ENCODE measurements at regions not wholly inside any gene's neighbourhood (a gene's known extent, or its start where the extent isn't known, plus 50 kb on each side); places are given as distances from the start of the nearest gene placed in this dataset.

DNA sequence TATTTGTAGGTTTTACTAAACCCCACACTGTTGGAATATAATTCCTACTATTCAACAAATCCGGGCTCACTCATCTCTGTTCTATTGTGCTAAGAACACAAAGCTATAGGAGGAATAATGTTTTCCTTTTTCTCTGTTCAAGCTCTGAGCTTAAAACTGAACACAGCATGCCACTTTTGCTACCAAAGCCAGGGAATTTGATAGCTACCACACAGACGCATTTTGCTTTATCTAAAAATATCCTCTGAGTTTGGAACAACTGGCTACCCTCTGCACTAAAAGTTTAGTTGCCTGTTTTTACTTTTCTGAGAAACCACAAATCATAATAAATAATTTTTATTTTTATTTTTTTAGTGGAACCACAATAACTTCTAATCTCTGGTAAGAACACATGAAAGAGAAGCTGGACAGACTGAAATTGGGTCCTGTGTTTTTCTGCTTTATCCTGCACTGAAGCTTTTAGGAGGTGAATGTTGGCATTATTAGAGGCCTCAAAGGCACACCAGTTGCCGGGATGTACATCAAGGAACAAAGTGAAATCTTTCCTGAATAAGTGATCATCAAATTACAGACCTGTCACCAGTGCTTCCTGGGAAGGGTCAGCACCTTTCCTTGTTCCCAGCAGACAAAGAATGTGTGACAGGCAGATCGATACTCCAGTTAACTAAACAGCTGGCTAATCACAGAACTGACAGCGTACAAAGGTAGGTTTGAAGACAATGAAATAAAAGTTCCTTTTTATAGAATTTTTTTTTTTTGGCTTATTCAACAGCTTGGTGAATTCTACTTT lies 523.2 kb upstream of the TENM4 start:
- DNase-seq, result no peak

DNA sequence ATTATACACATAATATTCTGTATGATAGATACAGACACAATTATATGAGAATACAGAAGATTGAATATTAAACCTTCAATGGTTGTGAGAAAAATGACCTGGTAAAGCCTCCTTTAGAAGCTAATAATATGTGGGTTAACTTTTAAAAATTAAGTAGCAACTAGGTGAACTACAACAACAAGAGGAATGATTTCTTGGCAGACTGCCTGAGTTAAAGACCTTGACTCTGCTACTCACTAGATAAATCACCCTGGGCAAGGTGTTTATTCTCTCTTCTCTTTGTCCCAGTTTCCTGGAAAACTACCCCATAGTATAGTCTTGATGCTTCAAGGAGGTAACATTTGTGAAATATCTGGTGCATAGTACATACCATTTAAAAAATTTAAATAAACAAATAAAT lies 519.6 kb upstream of the TENM4 start:
- no peak for DNase-seq

DNA sequence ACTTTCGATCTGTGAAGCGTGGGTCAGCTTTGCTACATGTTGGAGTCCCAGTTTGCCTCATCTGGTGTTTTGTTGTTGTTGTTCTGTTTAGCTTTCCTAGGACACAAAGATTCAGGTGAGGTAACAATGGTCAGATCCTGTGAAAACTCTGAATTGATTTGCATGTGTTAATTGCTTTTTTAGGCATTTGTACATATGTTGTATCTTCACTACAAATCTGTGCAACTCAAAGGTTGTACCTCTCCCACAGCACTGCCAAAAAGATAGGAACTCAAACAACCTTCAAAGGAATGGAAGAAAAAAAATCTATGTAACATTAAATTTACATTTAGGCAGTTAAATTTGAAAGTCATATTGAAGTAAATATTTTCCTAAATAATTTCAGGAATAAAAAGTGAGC lies 518.5 kb upstream of the TENM4 start:
- DNase-seq, result no peak

DNA sequence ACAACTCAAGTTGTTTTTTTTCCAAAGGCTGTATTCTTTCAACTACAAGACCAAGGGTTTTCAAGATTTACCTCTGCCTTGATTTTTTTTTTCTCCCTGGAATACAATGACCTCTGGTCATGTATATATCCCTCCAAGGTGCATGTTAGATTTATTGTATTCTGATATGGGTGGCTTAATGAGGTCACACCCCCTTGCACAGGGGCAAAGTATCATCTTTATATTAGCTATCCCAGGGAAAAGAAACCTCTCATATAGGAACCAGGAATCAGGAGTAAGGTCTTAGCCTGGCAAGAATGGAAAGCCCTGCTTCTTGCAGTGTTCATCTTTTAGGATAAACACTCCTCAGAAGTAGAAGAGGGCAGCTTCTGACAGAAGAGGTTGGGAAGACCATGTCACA lies 516.9 kb upstream of the TENM4 start:
- DNase-seq, result no peak

DNA sequence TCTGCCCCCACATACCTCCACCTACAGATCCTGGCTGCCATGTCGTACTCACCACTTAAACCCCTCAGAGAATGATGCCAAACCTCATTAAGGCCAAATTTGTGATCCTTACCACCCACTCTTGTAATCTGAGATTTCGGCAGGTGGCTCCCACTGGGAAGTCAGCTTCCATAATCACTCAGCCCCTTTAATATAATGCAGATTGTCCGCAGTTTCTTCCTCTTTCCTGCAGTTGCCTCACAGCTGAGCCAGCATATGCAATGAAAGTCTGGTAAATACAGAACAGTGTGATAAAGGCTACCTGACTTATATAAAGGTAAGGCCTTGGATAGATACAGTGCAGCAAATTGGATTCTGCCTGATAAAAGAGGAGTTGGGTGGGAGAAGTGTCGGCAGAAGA lies 515.2 kb upstream of the TENM4 start:
- DNase-seq, result peak in 1 of 2 experiments; percentile 26

DNA sequence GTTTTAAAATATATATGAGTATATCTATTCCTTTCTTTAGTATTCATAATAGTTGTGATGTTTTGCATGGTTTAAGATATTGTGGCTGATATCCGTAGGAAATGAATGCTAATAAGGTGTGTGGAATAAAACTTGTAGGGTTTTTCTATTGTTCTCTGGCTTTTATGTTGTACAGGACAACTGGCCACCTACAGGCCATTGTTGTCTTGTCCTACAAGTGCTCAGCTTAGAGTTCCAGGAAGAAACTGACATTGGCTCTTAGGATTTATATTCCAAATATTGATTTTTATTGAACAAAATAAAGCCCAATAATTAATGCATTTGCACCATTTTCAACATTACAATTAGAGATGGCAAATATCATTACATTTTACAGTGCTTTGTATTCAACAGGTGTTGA lies 512.8 kb upstream of the TENM4 start:
- no peak for DNase-seq

DNA sequence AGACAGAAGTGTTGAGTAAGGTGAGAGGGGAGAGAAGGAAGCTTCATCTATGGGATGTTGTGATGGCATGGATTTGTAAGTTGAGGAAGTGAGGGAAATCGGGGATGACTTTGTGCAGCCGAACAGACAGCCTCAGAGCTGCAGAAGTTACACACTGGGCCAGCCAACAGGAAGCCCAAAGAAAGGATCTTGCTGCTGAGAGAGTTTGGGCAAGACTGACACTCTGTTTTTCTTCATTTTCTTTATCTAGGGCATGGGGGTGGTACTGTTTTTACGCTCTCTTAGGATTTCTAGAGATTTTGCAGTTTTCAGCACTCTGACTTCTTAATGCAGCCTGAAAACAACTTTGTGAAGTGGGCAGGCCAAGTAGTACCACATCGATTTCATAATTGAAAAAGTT lies 509.9 kb upstream of the TENM4 start:
- DNase-seq, result no peak

DNA sequence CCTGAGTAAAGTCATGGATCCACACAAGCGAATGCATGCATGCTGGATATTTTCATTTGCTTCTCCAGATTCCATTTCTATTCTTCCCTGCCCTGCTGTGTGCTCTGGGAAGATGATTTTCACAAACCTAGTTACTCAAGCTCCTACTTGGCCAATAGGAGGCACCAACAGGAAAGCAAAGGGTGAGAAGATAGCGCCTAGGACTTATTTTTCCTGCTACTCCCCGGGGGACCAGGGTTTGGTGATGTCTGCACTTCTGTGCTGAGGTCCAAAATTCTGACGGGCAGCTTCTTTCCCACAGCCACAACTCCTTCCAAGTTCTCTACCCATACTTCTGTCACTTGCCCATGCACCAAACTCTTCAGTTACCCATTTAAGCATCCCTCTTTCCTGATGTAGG lies 509.3 kb upstream of the TENM4 start:
- DNase-seq, result no peak

DNA sequence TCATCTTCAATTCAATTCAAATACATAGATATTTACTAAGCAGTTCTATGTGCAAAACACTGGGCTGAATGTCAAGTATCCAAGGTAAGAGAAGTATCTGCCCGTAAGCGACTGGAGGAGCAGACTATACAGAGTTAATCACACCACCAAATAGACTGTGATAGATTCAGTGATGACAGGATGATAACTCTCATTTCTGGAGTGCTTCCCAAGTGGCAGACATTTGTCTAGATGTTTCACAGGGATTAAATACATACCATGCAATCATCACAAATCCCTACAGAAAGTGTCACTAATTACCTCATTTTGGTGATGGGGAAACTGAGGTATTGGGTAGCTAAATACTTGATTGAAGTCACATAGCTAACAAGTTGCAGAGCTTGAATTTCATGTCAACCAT lies 508.7 kb upstream of the TENM4 start:
- DNase-seq, result no peak

DNA sequence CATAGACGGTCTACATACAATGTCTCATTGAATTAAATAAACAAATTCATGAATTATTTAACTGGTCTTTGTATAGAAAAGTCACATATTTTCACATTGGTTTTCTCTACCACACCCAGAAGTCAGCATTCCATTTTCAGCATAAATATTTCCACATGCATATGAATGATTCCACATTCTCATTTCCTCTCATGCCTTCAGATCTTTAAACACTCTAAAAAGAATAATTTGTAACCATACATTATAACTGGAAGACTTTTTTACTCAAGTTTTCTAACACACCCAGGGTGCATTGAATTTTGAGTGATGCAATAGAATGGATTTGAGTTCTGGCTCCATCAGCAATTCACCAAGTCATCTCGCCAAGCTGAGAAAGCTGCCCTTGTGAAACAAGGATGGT lies 501.8 kb upstream of the TENM4 start:
- no peak for DNase-seq

DNA sequence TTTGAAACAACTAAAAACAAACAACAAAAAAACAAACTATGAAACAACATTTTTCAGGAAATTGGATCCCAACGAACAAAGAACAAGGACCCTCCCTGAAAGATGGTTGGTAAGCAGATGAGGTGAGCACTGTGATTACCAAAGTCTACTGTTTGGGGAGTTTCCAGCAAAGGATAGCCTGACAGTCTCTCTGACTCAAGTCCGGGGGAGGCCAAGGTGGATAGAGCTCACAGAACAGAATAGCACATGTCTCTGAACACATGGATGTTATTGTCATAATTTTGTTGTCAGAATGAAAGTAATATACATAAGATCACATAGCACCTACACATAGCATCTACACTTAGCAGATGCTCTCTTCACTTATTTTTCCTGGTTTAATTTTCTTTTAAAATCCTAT lies 501.3 kb upstream of the TENM4 start:
- no peak for DNase-seq

DNA sequence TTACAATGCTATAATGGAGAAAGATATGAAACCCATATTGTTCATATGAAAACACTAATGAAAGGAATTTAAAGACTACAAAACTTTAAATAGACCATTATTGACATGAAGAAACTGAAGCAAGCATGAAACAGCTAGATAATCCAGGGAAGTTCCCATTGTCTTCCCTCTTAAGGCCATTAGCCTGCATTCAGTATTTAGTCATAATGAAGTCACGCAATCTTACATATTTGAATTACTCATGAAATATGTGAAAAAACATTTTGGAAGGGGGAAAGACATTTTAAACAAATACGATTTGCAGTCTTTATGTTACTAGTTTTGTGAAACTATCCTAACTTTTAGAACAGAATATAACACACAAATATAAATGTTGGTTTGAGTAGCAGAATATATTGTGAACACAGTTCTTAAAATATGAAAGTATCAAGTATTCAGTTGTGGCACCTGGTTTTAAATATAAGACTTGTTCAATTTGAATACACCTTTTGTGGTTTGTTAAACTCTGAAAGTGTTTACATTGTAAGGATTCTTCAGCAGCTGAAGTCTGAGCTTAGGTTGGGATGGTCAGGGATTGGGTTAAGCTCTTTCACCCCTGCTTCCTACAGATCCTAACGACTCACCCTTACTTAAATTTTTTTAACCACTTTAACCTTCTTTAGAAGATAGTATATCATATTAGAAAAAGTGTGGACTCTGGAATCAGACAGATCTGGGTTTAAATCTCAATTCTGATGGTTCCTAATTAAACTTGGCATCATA lies 500.3 kb upstream of the TENM4 start:
- no peak for DNase-seq

DNA sequence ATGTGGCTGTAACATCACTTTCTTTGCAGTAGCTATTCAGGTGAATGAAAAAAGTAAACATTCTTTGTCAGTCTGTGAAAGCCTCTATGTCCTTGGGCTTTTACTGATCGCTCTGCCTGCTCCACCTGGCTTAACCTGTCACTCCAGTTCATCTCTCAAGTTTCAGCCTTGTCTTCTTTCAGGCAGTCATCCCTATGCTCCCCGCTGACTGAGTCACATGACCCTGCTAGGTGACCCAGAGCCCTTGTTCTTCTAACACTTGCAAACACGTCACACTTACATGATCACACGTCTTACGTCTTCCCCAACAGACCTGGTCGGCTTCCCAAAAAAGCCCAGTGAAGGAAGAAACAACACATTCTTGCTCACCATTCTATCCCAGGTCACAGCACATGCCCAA lies 499.3 kb upstream of the TENM4 start:
- no peak for DNase-seq

DNA sequence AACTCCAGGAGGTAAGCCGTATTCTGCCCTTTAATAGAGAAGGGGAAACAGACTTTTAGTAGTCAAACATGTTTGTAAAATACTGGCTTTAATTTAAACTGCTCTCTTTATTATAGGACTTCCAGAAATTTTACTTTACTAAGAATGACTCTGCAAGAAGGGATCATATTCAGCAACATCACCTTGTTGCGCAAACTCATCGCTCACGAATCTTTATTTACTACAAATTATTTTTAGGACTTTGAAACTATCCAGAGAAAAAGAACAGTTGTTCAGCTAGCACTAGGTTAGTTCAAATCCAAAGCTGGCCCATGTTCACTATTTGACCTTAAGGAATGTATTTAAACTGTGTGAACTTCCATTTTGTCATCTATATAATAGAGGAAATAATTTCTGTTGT lies 498.3 kb upstream of the TENM4 start:
- no peak for DNase-seq

DNA sequence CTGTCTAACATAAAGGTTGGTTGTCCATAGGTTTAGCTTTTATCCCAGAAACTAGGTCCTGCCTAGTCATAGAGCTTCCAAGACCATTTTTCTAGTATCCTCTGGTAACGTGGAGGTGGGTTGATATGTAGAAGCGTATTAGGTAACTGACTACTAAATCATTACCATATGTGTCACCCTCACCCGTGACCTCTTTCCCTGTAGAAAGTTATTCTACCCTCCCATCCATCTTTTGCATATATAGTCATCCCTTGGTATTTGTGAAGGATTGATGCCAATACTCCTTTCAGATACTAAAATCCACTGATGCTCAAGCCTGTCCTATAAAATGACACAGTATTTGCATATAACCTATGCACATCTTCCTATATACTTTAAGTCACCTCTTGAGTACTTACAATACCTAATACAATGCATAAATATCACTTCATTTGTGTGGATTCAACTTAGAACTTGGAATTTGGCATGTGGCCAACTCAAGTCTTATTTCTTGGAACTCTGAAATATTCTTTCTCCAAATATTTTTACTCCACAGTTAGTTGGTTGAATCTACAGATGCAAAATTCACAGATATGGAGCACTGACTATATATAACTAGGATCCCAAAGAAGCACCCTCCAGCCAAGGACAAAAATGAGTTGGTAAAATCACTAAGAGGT lies 497.0 kb upstream of the TENM4 start:
- no peak for DNase-seq

DNA sequence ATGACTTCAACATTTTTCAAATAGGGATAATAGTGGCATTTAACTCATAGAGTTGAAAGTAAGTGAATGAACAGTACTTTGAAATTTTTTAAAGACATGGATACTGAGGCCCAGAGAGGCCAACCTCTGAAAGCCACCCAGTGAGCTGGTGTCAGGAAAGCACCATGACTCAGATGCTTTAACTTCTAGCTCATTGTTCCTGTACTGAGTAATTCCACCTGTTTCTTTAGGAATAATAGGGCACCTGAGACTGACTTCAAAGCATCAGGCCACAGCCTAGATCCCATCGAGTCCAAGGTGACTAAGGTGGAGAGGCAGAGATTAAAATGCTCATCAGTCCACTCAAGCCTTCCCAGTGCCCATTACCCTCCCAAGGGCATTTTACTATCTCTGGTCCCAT lies 491.8 kb upstream of the TENM4 start:
- no peak for DNase-seq

DNA sequence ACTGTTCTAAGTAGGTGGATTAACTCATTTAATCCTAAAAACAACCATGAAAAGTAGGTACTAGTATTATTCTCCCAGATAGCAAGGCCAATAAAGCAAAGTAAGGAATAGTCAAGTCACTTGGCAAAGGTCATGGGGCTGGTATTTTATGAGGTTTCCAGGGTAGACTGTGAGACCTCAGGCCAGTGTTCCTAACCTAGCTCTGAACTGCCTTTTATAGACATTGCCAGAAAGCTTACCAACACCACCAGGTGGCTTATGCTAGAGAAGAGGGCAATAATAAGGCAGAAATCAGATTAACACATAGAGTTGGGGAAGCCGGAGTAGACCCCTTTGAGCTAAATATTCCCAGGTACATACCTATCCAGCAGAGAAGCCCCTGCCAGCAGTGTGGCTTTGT lies 490.9 kb upstream of the TENM4 start:
- no peak for DNase-seq

DNA sequence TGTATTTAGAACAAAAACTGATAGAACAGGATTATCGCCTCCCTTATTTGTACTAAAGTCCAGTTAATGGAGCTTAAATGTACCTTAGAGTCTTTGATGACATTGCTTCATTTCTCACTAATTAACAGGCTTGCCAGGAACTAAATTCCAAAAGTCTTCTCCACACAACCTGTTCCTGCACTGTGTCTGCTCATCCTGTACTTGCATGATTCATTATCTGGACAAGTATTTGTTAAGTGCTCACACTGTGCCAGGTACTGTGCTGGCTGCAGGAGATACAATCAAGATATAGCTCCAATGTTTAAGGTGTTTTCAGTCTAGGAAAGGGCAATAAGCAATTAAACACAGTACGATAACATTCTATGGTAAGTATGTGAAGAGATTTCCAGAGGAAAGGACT lies 485.9 kb upstream of the TENM4 start:
- no peak for DNase-seq

DNA sequence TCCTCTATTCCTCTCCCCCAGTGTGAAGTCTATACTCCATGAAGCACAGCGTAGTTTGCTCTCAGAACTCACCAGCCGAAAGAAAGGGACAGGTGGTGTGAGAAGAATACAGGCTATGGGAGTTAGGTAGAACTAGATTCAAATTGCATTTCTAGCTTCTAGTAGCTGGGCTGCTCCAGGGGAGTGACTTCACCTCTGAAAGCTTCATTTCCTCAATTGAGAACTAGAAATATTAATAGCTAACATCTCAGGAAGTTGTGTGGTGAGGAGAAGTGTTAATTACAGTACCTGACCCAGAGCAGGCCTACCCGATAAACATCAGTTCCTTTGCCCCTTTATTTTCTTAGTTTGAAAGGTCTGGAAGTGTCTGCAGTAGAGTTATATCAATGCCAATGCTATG lies 484.7 kb upstream of the TENM4 start:
- DNase-seq, result no peak

DNA sequence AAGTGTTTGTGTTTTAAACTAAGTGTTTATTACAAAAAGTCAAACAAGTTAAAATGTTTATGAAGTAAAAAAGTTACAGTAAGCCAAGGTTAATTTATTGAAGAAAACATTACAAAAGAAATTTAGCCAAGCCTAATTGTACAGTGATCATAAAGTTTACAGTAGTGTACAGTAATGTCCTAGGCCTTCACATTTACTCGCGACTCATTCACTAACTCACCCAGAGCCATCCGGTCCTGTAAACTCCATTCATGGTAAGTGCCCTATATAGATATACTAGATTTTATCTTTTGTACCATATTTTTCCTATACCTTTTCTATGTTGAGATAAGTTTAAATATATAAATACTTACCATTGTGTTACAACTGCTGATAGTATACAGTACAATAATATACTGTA lies 481.8 kb upstream of the TENM4 start:
- DNase-seq, result no peak

DNA sequence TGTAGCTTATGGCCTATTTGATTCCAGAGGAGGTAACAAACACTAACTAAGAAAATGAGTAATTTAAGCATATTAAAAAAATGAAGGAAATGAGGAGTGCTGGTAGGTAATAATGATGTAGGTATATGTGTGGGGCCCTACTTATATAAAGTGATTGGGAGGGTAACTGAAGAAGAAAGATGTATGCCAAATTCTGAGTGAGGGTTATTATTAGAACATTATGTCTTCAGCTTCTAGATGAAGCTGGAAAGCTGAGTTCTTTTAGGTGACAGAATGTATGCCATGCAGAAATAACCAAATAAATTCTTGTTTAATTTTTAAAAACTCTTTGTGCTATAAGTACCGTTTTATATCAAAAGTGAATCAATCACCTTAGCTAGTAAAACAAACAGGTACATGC lies 479.6 kb upstream of the TENM4 start:
- no peak for DNase-seq

DNA sequence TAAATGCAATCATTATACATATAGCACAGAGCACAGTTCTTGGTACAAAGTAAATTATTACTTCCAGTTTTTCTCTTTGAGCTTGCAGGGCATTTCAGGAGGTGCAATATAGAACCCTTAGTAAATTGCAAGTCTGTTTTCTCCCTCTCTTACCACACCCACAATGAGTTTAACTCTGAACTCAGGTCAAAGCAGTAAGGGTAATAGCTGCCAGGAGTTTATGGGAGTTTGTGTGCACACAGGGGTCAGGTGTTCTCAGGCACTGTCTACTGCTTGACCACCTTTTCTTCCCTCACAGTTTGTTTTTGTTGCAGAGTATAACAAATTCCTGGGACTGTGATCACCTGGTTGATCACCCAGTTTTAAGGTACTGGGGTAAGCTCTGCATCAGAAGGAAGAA lies 478.5 kb upstream of the TENM4 start:
- DNase-seq, result no peak

DNA sequence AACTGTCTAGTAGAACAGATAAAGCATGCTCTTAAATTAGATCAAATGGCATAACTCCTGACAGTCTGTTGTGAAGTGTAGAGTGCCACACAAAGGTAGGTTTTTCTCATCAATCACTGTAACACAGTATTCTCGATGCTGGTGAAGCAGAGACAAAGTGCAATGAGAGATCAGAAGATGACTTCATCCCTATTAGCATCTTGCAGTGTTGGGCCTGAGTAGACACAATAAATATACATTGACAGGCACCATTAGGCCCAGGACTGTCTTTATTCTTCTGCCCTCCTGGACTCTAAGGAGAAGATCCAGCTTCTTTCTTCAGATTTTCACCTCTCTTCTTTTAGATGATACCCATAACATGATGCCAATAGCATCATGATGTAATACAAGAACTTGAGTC lies 478.0 kb upstream of the TENM4 start:
- no peak for DNase-seq

DNA sequence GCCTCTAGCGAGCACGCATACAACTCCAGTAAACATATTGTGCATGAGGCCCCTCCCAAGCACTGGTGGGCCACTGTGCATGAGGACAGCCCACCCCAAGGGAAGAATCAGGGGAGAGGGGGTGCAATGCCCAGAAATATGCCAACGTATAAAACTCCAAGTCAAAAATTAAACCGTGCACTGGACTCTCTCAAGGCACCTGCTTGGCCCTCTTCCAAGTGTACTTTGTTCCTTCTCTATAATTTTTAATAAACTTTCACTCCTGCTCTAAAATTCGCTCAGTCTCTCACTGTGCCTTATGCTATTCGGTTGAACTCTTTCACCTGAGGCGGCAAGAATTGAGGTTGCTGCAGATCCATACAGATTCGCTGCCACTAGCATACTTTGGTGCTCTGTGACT lies 465.3 kb upstream of the TENM4 start:
- no peak for DNase-seq

Measured in NCI-H2081 (cell line).